HepG2 (cell line): ENCODE measurements at regions not wholly inside any gene's neighbourhood (a gene's known extent, or its start where the extent isn't known, plus 50 kb on each side); places are given as distances from the start of the nearest gene placed in this dataset.

Experiments
- ATAC-seq: fragments of 200-7000 bp; cut with Tn5 transposase; 3 replicates; pipeline ENCODE4 v1.9.1; 2020; ENCODE audit warnings: mild to moderate bottlenecking, moderate library complexity
- BruUV-seq: library from RNA; stranded (reverse); fragments of 400-500 nt; replicated peaks from 2 replicates; lab custom pipeline; 2021; lab: Mats Ljungman, UMichigan
- CTCF ChIA-PET: fragments of 300-600 bp; formaldehyde crosslinking; extraction: SDS; loops from one replicate; lab custom pipeline; 2021; ENCODE audit warnings: low total read pairs, inconsistent platforms, low intra/inter-chr PET ratio; lab: Yijun Ruan, JAX
- POLR2A ChIA-PET: fragments of 350-600 bp; sonication (Branson Sonifier 250); formaldehyde crosslinking; loops from one replicate; lab custom pipeline; 2020; ENCODE audit warnings: antibody characterized with exemption, inconsistent platforms; lab: Yijun Ruan, JAX
- DNase-seq: peaks from one replicate; pipeline ENCODE4 v3.0.0-alpha.2; 2015; ENCODE audit warnings: low spot score
- FAIRE-seq: peaks from 3 replicates; lab custom pipeline; 2011; peaks lifted over from hg19 to GRCh38; lab: Jason Lieb, UNC
- H2AFZ ChIP-seq: one replicate; pipeline ENCODE4 v1.6.1; 2011; ENCODE audit warnings: low read length, inconsistent platforms
- H3K27ac ChIP-seq: fragments of 300-600 bp; 3 replicates; pipeline ENCODE4 v1.8.0; 2011; ENCODE audit warnings: mixed run types, mild to moderate bottlenecking, mixed read lengths, low read length, inconsistent platforms; ENCODE audit not compliant: insufficient read depth; ENCODE audit errors: extremely low read length
- H3K27me3 ChIP-seq, 2 experiments: fragments of 200-600 bp in 1 of 2; 2 replicates in 1 of 2; 3 replicates in 1 of 2; pipeline versions ENCODE4 v1.6.0 to v1.8.0; 2011; ENCODE audit warnings: low read length in 2 of 2, mild to moderate bottlenecking in 2 of 2, moderate library complexity in 2 of 2, inconsistent platforms in 1 of 2; ENCODE audit not compliant: insufficient read depth in 2 of 2, control insufficient read depth in 1 of 2
- H3K36me3 ChIP-seq, 2 experiments: fragments of 200-600 bp in 1 of 2; replicated peaks in 1 of 2; 2 replicates in 1 of 2; 3 replicates in 1 of 2; pipeline versions ENCODE4 v1.5.1 to v1.8.0; 2011; ENCODE audit warnings: low read length in 2 of 2, inconsistent platforms in 1 of 2; ENCODE audit not compliant: insufficient read depth in 2 of 2, control insufficient read depth in 1 of 2
- H3K4me1 ChIP-seq: 2 replicates; pipeline ENCODE4 v1.5.1; 2012; ENCODE audit warnings: low read length, inconsistent platforms; ENCODE audit not compliant: insufficient read depth
- H3K4me2 ChIP-seq: 2 replicates; pipeline ENCODE4 v1.6.0; 2011; ENCODE audit warnings: low read depth, low read length, inconsistent platforms
- H3K4me3 ChIP-seq, 3 experiments: fragments of 200-600 bp in 1 of 3; sonication (generic), shearing (Covaris generic) in 1 of 3; replicated peaks in 1 of 3; 2 replicates each; pipeline ENCODE4 v1.5.1; 2011 to 2016; ENCODE audit warnings: low read length in 3 of 3, inconsistent platforms in 2 of 3, low read depth in 2 of 3, mild to moderate bottlenecking in 2 of 3, control low read depth in 1 of 3, mixed read lengths in 1 of 3; ENCODE audit not compliant: insufficient read depth in 1 of 3
- H3K79me2 ChIP-seq: one replicate; pipeline ENCODE4 v1.6.1; 2011; ENCODE audit warnings: low read length, inconsistent platforms; ENCODE audit not compliant: insufficient read depth
- H3K9ac ChIP-seq: 2 replicates; pipeline ENCODE4 v1.6.0; 2011; ENCODE audit warnings: mild to moderate bottlenecking, low read depth, low read length, inconsistent platforms; ENCODE audit not compliant: insufficient read depth
- H3K9me3 ChIP-seq: 2 replicates; pipeline ENCODE4 v1.5.1; 2012; ENCODE audit warnings: mild to moderate bottlenecking, low read length
- H4K20me1 ChIP-seq: 2 replicates; pipeline ENCODE4 v1.6.0; 2011; ENCODE audit warnings: inconsistent platforms, mild to moderate bottlenecking, low read length, moderate library complexity; ENCODE audit not compliant: insufficient read depth
- SOX6 ChIP-seq, 2 experiments: fragments of 450-650 bp in 1 of 2; sonication (generic) in 1 of 2; formaldehyde crosslinking in 1 of 2; IDR thresholded peaks; 2 replicates each; pipeline versions ENCODE4 v1.4.0 to v1.6.1; 2017 to 2020; ENCODE audit warnings: antibody characterized with exemption in 1 of 2, mild to moderate bottlenecking in 1 of 2, missing genetic modification reagents in 1 of 2
- XRCC5 ChIP-seq: fragments of 200-400 bp; formaldehyde crosslinking; optimal IDR thresholded peaks from 2 replicates; pipeline ENCODE3; 2017; ENCODE audit warnings: mild to moderate bottlenecking, low read length
- ZNF431 ChIP-seq: sonication (generic); formaldehyde crosslinking; IDR thresholded peaks from 2 replicates; pipeline ENCODE4 v1.9.0; 2022; ENCODE audit warnings: missing genetic modification reagents, low read depth, mild to moderate bottlenecking, borderline replicate concordance
- ZNF432 ChIP-seq: sonication (generic); formaldehyde crosslinking; IDR thresholded peaks from 2 replicates; pipeline ENCODE4 v1.5.0; 2020; ENCODE audit warnings: missing genetic modification reagents, mild to moderate bottlenecking, borderline replicate concordance
- ZNF652 ChIP-seq: IDR thresholded peaks from 2 replicates; pipeline ENCODE4 v1.6.1; 2016; ENCODE audit warnings: low read depth, borderline replicate concordance
- ZNF670 ChIP-seq: sonication (generic); formaldehyde crosslinking; IDR thresholded peaks from 2 replicates; pipeline ENCODE4 v1.8.0; 2022; ENCODE audit warnings: mild to moderate bottlenecking, missing genetic modification reagents, borderline replicate concordance
- ZNF879 ChIP-seq: sonication (generic); formaldehyde crosslinking; IDR thresholded peaks from 2 replicates; pipeline ENCODE4 v1.8.1; 2023; ENCODE audit warnings: missing genetic modification reagents
- WGBS: methylation state at CpG from one replicate; pipeline ENCODE4 v1.1.6; 2017; ENCODE audit warnings: low lambda C conversion rate; 5-methylcytosine and 5-hydroxymethylcytosine counted together
- in situ Hi-C: cut with HindIII; loops from 2 replicates; pipeline ENCODE4 v1.10.0; 2017; ENCODE audit warnings: low pct_unique_long_range_greater_than_20kb; ENCODE audit not compliant: extremely low pct_ligation_motif_present
- intact Hi-C: fragments of 100-400 bp; cut with micrococcal nuclease; formaldehyde crosslinking; loops from one replicate; pipeline ENCODE4 v1.10.0; 2022; ENCODE audit not compliant: unreplicated experiment
- TF ChIP-seq, protein P1 (sequence below): IDR thresholded peaks from 2 replicates; pipeline ENCODE4 v1.6.1; 2016; ENCODE audit warnings: low read depth, control low read depth

DNA sequence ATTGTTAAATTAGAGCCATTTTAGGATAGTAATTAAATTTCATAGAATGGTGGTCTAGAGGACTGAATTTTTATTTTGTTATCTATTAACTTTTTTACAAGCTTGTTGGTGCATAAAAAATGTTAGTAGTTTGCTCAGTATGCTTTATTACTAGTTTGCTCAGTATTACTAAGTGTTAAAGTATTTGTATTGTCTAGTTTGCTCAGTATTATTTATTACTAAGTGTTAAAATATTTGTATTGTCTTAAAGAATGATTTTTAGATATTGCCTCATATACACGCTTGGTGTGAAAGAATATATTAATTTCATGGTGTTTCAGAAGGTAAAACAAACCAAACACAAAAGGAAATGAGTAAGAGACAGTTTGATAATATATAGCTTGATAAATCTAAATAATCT is 268.4 kb upstream of the MAGEB18 start:
- ATAC-seq (no peak), FAIRE-seq (no peak), DNase-seq (no peak)
- H3K4me2 ChIP-seq, result no peak overlapping the region
- in situ Hi-C loops, result no loop called here
- 3% methylated on average over 1 of the region's 1 CpG for WGBS
- no peak overlapping the region for H3K4me3 ChIP-seq
- ChIA-PET CTCF (no interaction called here), POLR2A (no interaction called here)
- no peaks in the 10 kb centered on the region for H3K4me1 ChIP-seq
- H3K9ac ChIP-seq, result no peak overlapping the region
- H3K79me2 ChIP-seq, result no peaks in the 10 kb centered on the region
- no peak overlapping the region for H2AFZ ChIP-seq
- intact Hi-C loops, result no loop called here
- H4K20me1 ChIP-seq, result no peaks in the 10 kb centered on the region
- no TSS peak for BruUV-seq
- H3K9me3 ChIP-seq, result no peaks in the 10 kb centered on the region
- H3K27me3 ChIP-seq, result no peaks in the 10 kb centered on the region
- H3K27ac ChIP-seq, result no peak overlapping the region
- H3K36me3 ChIP-seq, result no peaks in the 10 kb centered on the region
- TF ChIP-seq, protein P1, sequence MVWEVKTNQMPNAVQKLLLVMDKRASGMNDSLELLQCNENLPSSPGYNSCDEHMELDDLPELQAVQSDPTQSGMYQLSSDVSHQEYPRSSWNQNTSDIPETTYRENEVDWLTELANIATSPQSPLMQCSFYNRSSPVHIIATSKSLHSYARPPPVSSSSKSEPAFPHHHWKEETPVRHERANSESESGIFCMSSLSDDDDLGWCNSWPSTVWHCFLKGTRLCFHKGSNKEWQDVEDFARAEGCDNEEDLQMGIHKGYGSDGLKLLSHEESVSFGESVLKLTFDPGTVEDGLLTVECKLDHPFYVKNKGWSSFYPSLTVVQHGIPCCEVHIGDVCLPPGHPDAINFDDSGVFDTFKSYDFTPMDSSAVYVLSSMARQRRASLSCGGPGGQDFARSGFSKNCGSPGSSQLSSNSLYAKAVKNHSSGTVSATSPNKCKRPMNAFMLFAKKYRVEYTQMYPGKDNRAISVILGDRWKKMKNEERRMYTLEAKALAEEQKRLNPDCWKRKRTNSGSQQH (CRISPR knock-in tag), result no peak

DNA sequence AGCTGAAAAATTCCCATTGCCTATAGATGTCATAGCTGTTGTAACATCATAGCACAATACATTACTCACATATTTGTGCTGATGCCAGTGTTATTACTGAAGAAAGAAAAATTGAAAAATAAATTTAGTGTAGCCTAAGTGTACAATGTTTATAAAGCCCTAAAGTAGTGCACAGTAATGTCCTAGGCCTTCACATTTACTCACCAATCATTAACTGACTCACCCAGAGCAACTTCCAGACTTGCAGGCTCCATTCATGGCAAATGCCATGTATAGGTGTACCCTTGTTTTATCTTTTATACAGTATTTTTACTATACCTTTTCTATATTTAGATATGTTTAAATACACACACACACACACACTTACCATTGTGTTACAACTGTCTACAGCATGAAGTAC is 265.4 kb upstream of the MAGEB18 start:
- Histone ChIP-seq H3K4me3 (no peak overlapping the region), H3K4me2 (no peak overlapping the region), H2AFZ (no peak overlapping the region), H3K9ac (no peak overlapping the region), H3K27me3 (no peaks in the 10 kb centered on the region), H3K9me3 (no peaks in the 10 kb centered on the region), H3K36me3 (no peaks in the 10 kb centered on the region), H3K79me2 (no peaks in the 10 kb centered on the region)
- ChIA-PET CTCF (no interaction called here), POLR2A (no interaction called here)
- in situ Hi-C loops (no loop called here), intact Hi-C loops (no loop called here)
- DNase-seq (no peak), ATAC-seq (no peak)
- BruUV-seq, result no TSS peak
- TF ChIP-seq ZNF432 (CRISPR knock-in tag) (no peak), ZNF670 (CRISPR knock-in tag) (no peak), XRCC5 (no peak), SOX6 (IDR thresholded peaks at IDR 0.05) (no peak), SOX6 (CRISPR knock-in tag; IDR thresholded peaks at IDR 0.05) (no peak), ZNF879 (CRISPR knock-in tag) (no peak), ZNF431 (CRISPR knock-in tag) (no peak), ZNF652 (CRISPR knock-in tag) (no peak)
- TF ChIP-seq, all 625 proteins: peak for 0
- no peak for FAIRE-seq
- no peak overlapping the region for H3K27ac ChIP-seq
- H3K4me1 ChIP-seq, result no peaks in the 10 kb centered on the region
- H4K20me1 ChIP-seq, result no peaks in the 10 kb centered on the region
